Heart left ventricle (tissue), 13 donors: ENCODE measurements at regions not wholly inside any gene's neighbourhood (a gene's known extent, or its start where the extent isn't known, plus 50 kb on each side); places are given as distances from the start of the nearest gene placed in this dataset.
"Not testable (repeated sequence)": the region's sequence is repeated elsewhere in the genome, so short reads cannot be mapped to it uniquely, and the experiment has no call there.

Source experiments
- POLR2A ChIP-seq, 2 donors: fragments of 450-650 bp; IDR thresholded peaks; one replicate each; pipeline ENCODE4 v1.6.1; 2017; ENCODE audit warnings: antibody characterized with exemption in 2 of 2, mild to moderate bottlenecking in 2 of 2, moderate library complexity in 2 of 2
- TF ChIP-seq, protein P1 (sequence below), 12 donors: fragments of 200-600 bp; sonication (generic) in 4 of 12; IDR thresholded peaks; one replicate each; pipeline versions ENCODE4 v1.5.0 to v1.8.0; 2018 to 2022; ENCODE audit warnings: antibody characterized with exemption in 12 of 12, mild to moderate bottlenecking in 5 of 12
- donor health status: ischemic (EF 13 %, LVEDD 7.1; RV severe dilation, severe dysfunction).
- donor health status: DM: no; HTN: yes; CAD: no.
- donor health status: DM: no; HTN: no; CAD: no.
- donor health status: ischemic (EF 25% LVEDD 6.9; RV normal size, moderate dysfunction).
- donor health status: ischemic (EF 25% LVEDD 5.7; RV mildly dilated, moderate dysfunction).
- donor health status: ischemic (EF 35%, LVEDD 5.7; RV mildly dilated, moderate dysfunction).
- donor health status: nonischemic (EF 11% LVEDD 7.7; RV severe dilation, severe dysfunction).
- donor health status: DM: yes; HTN: yes; CAD: no.
- donor health status: PGD.
- donor health status: ischemic (EF 29% LVEDD 5.4; RV normal size, mild dysfunction).
- donor health status: nonischemic (EF 23%, LVEDD 6.1; RV moderate dilation, normal function).

DNA sequence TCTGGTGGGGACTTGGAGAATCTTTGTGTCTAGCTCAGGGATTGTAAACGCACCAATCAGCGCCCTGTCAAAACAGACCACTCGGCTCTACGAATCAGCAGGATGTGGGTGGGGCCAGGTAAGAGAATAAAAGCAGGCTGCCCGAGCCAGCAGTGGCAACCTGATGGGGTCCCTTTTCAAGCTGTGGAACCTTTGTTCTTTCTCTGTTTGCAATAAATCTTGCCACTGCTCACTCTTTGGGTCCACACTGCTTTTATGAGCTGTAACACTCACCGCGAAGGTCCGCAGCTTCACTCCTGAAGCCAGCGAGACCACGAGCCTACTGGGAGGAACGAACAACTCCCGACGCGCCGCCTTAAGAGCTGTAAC lies 288.6 kb upstream of the UBE2E3 start:
- not testable (repeated sequence) for TF ChIP-seq POLR2A (IDR thresholded peaks at IDR 0.05)
- TF ChIP-seq, protein P1, sequence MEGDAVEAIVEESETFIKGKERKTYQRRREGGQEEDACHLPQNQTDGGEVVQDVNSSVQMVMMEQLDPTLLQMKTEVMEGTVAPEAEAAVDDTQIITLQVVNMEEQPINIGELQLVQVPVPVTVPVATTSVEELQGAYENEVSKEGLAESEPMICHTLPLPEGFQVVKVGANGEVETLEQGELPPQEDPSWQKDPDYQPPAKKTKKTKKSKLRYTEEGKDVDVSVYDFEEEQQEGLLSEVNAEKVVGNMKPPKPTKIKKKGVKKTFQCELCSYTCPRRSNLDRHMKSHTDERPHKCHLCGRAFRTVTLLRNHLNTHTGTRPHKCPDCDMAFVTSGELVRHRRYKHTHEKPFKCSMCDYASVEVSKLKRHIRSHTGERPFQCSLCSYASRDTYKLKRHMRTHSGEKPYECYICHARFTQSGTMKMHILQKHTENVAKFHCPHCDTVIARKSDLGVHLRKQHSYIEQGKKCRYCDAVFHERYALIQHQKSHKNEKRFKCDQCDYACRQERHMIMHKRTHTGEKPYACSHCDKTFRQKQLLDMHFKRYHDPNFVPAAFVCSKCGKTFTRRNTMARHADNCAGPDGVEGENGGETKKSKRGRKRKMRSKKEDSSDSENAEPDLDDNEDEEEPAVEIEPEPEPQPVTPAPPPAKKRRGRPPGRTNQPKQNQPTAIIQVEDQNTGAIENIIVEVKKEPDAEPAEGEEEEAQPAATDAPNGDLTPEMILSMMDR (IDR thresholded peaks at IDR 0.05), result not testable (repeated sequence)
